GM10248 (cell line): ENCODE measurements at regions not wholly inside any gene's neighbourhood (a gene's known extent, or its start where the extent isn't known, plus 50 kb on each side); places are given as distances from the start of the nearest gene placed in this dataset.

Experiments
- CTCF ChIA-PET: fragments of 300-600 bp; sonication (Branson Sonifier 250); formaldehyde crosslinking; extraction: SDS; loops from one replicate; lab custom pipeline; 2021; ENCODE audit warnings: antibody characterized with exemption; lab: Yijun Ruan, JAX
- POLR2A ChIA-PET: fragments of 350-650 bp; sonication (Branson Sonifier 250); formaldehyde crosslinking; extraction: SDS; loops from one replicate; lab custom pipeline; 2020; ENCODE audit warnings: antibody characterized with exemption; lab: Yijun Ruan, JAX
- DNase-seq: peaks from one replicate; pipeline ENCODE4 v3.0.0; 2012; ENCODE audit errors: extremely low spot score
- CTCF ChIP-seq: IDR thresholded peaks from 2 replicates; pipeline ENCODE4 v1.5.1; 2012; ENCODE audit warnings: mild to moderate bottlenecking, low read depth; ENCODE audit errors: extremely low read depth, missing control alignments, control extremely low read depth

- no peak for TF ChIP-seq CTCF
- DNase-seq = no peak
- POLR2A ChIA-PET = no interaction called here
- CTCF ChIA-PET = no interaction called here
Measured at GRCh38 chr4:189436207-189436606, 504.5 kb upstream of the FRG1 start.

GRCh38 chr4:189440716-189441115 is 500.0 kb upstream of the FRG1 start:
- TF ChIP-seq CTCF = no peak
- no peak for DNase-seq
- POLR2A ChIA-PET = no interaction called here
- CTCF ChIA-PET = no interaction called here

GRCh38 chr4:189443341-189443740 is 497.3 kb upstream of the FRG1 start:
- POLR2A ChIA-PET = no interaction called here
- TF ChIP-seq CTCF = no peak
- CTCF ChIA-PET = no interaction called here
- no peak for DNase-seq

GRCh38 chr4:189445613-189446012 is 495.1 kb upstream of the FRG1 start:
- TF ChIP-seq CTCF = no peak
- POLR2A ChIA-PET = no interaction called here
- DNase-seq = no peak
- CTCF ChIA-PET = no interaction called here

GRCh38 chr4:189463734-189464133 is 476.9 kb upstream of the FRG1 start:
- CTCF ChIA-PET = no interaction called here
- POLR2A ChIA-PET = no interaction called here
- no peak for DNase-seq
- no peak for TF ChIP-seq CTCF

- CTCF ChIA-PET = no interaction called here
- POLR2A ChIA-PET = no interaction called here
- no peak for DNase-seq
- TF ChIP-seq CTCF = no peak
Measured at GRCh38 chr4:189494407-189494806, 446.3 kb upstream of the FRG1 start.

GRCh38 chr4:189497516-189497915 is 443.2 kb upstream of the FRG1 start:
- no peak for DNase-seq
- ChIA-PET CTCF (no interaction called here), POLR2A (no interaction called here)
- TF ChIP-seq CTCF = no peak
